IMR-90 (cell line): ENCODE measurements at regions not wholly inside any gene's neighbourhood (a gene's known extent, or its start where the extent isn't known, plus 50 kb on each side); places are given as distances from the start of the nearest gene placed in this dataset.

Experiments used
- ATAC-seq: fragments of 200-7000 bp; cut with Tn5 transposase; 2 replicates; pipeline ENCODE4 v1.9.1; 2020; ENCODE audit warnings: low read depth, mild to moderate bottlenecking, moderate library complexity
- BruUV-seq: library from RNA; stranded (reverse); fragments of 400-500 nt; replicated peaks from 2 replicates; lab custom pipeline; 2021; lab: Mats Ljungman, UMichigan
- CTCF ChIA-PET: fragments of 300-600 bp; formaldehyde crosslinking; extraction: SDS; loops from one replicate; lab custom pipeline; 2021; ENCODE audit warnings: antibody characterized with exemption; lab: Yijun Ruan, JAX
- POLR2A ChIA-PET: fragments of 300-600 bp; sonication (Branson Sonifier 250); formaldehyde crosslinking; loops from one replicate; lab custom pipeline; 2022; ENCODE audit warnings: antibody characterized with exemption; ENCODE audit not compliant: unreplicated experiment; lab: Charles Lee
- DNase-seq: peaks from one replicate; pipeline ENCODE4 v3.0.0; 2013
- H2AFZ ChIP-seq: replicated peaks from 2 replicates; pipeline ENCODE3; 2013; ENCODE audit warnings: low read length, mild to moderate bottlenecking; ENCODE audit not compliant: poor library complexity
- H2AK5ac ChIP-seq: 2 replicates; pipeline ENCODE4 v1.6.1; 2013; ENCODE audit warnings: low read depth, low read length, inconsistent platforms
- H2AK9ac ChIP-seq: replicated peaks from 2 replicates; pipeline ENCODE3; 2013; ENCODE audit warnings: mild to moderate bottlenecking, low read depth, low read length, moderate library complexity; ENCODE audit not compliant: poor library complexity
- H2BK120ac ChIP-seq: 2 replicates; pipeline ENCODE4 v1.6.1; 2013; ENCODE audit warnings: low read depth, low read length, inconsistent platforms
- H2BK15ac ChIP-seq: 3 replicates; pipeline ENCODE4 v1.6.1; 2013; ENCODE audit warnings: low read depth, low read length, inconsistent platforms
- H2BK20ac ChIP-seq: 2 replicates; pipeline ENCODE4 v1.6.1; 2013; ENCODE audit warnings: low read depth, mild to moderate bottlenecking, inconsistent platforms, low read length, moderate library complexity
- H2BK5ac ChIP-seq: 2 replicates; pipeline ENCODE4 v1.6.1; 2013; ENCODE audit warnings: mild to moderate bottlenecking, low read depth, low read length, inconsistent platforms; ENCODE audit not compliant: poor library complexity, severe bottlenecking
- H3K14ac ChIP-seq: replicated peaks from 2 replicates; pipeline ENCODE4 v1.6.1; 2013; ENCODE audit warnings: low read depth, low read length, inconsistent platforms
- H3K18ac ChIP-seq: 2 replicates; pipeline ENCODE4 v1.6.1; 2013; ENCODE audit warnings: low read depth, low read length, control low read depth
- H3K23ac ChIP-seq: 2 replicates; pipeline ENCODE4 v1.6.1; 2013; ENCODE audit warnings: low read depth, low read length, inconsistent platforms
- H3K27ac ChIP-seq: 2 replicates; pipeline ENCODE4 v1.5.1; 2013; ENCODE audit warnings: mild to moderate bottlenecking, control low read depth, low read length; ENCODE audit not compliant: insufficient read depth
- H3K27me3 ChIP-seq: 2 replicates; pipeline ENCODE4 v1.6.1; 2013; ENCODE audit warnings: low read length; ENCODE audit not compliant: control insufficient read depth, insufficient read depth
- H3K36me3 ChIP-seq: 2 replicates; pipeline ENCODE4 v1.6.1; 2013; ENCODE audit warnings: low read length, mixed read lengths; ENCODE audit not compliant: control insufficient read depth, insufficient read depth
- H3K4ac ChIP-seq: 2 replicates; pipeline ENCODE4 v1.6.1; 2013; ENCODE audit warnings: low read depth, low read length, inconsistent platforms
- H3K4me1 ChIP-seq: 2 replicates; pipeline ENCODE4 v1.6.1; 2013; ENCODE audit warnings: low read length, mixed read lengths; ENCODE audit not compliant: control insufficient read depth, insufficient read depth
- H3K4me2 ChIP-seq: 2 replicates; pipeline ENCODE4 v1.6.1; 2013; ENCODE audit warnings: low read depth, mild to moderate bottlenecking, control low read depth, low read length, moderate library complexity
- H3K4me3 ChIP-seq: 2 replicates; pipeline ENCODE4 v1.5.1; 2013; ENCODE audit warnings: low read depth, mild to moderate bottlenecking, control low read depth, low read length, moderate library complexity; ENCODE audit not compliant: insufficient read depth
- H3K56ac ChIP-seq: 2 replicates; pipeline ENCODE4 v1.6.1; 2013; ENCODE audit warnings: low read length, inconsistent platforms; ENCODE audit not compliant: insufficient read depth; ENCODE audit errors: extremely low read depth
- H3K79me1 ChIP-seq, 2 experiments: 2 replicates each; pipeline ENCODE4 v1.6.1; 2013; ENCODE audit warnings: low read length in 2 of 2, inconsistent platforms in 1 of 2, low read depth in 1 of 2
- H3K9ac ChIP-seq: 2 replicates; pipeline ENCODE4 v1.6.1; 2013; ENCODE audit warnings: low read depth, low read length, control low read depth
- H3K9me1 ChIP-seq: 2 replicates; pipeline ENCODE4 v1.6.1; 2013; ENCODE audit warnings: low read length, inconsistent platforms; ENCODE audit not compliant: insufficient read depth
- H3K9me3 ChIP-seq: 2 replicates; pipeline ENCODE4 v1.6.1; 2013; ENCODE audit warnings: low read length; ENCODE audit not compliant: control insufficient read depth, insufficient read depth
- H4K20me1 ChIP-seq: 2 replicates; pipeline ENCODE4 v1.6.1; 2013; ENCODE audit warnings: low read length, inconsistent platforms; ENCODE audit not compliant: insufficient read depth
- H4K5ac ChIP-seq: 2 replicates; pipeline ENCODE4 v1.6.1; 2013; ENCODE audit warnings: mild to moderate bottlenecking, low read depth, low read length, control low read depth
- H4K8ac ChIP-seq, 2 experiments: 2 replicates each; pipeline ENCODE4 v1.6.1; 2013; ENCODE audit warnings: low read depth in 2 of 2, low read length in 2 of 2, control low read depth in 1 of 2, inconsistent platforms in 1 of 2
- H4K91ac ChIP-seq: 2 replicates; pipeline ENCODE4 v1.6.1; 2013; ENCODE audit warnings: low read depth, low read length, inconsistent platforms; ENCODE audit not compliant: insufficient read depth
- BHLHE40 ChIP-seq: fragments of 150-350 bp; IDR thresholded peaks from 2 replicates; pipeline ENCODE4 v1.6.1; 2016; ENCODE audit warnings: mild to moderate bottlenecking, low read depth, low read length
- CEBPB ChIP-seq: IDR thresholded peaks from 2 replicates; pipeline ENCODE4 v1.6.1; 2012; ENCODE audit warnings: low read depth, low read length, improper control_type of control experiment
- CTCF ChIP-seq: conservative IDR thresholded peaks from 2 replicates; pipeline ENCODE4 v1.5.1; 2012; ENCODE audit warnings: mild to moderate bottlenecking, low read depth, low read length, improper control_type of control experiment
- ELK1 ChIP-seq: fragments of 150-350 bp; IDR thresholded peaks from 2 replicates; pipeline ENCODE4 v1.6.1; 2016; ENCODE audit warnings: low read depth, mild to moderate bottlenecking, low read length, moderate library complexity, borderline replicate concordance
- MAFK ChIP-seq: IDR thresholded peaks from 2 replicates; pipeline ENCODE4 v1.6.1; 2012; ENCODE audit warnings: low read depth, low read length, improper control_type of control experiment
- MAZ ChIP-seq: IDR thresholded peaks from 2 replicates; pipeline ENCODE4 v1.6.1; 2012; ENCODE audit warnings: low read depth, mild to moderate bottlenecking, low read length, improper control_type of control experiment, moderate library complexity, borderline replicate concordance
- NFE2L2 ChIP-seq: fragments of 150-350 bp; IDR thresholded peaks from 2 replicates; pipeline ENCODE4 v1.6.1; 2016; ENCODE audit warnings: low read depth, mild to moderate bottlenecking, low read length
- POLR2A ChIP-seq: IDR thresholded peaks from 2 replicates; pipeline ENCODE4 v1.6.1; 2012; ENCODE audit warnings: mild to moderate bottlenecking, low read depth, low read length
- RAD21 ChIP-seq: IDR thresholded peaks from 2 replicates; pipeline ENCODE4 v1.6.1; 2012; ENCODE audit warnings: low read length, improper control_type of control experiment
- RCOR1 ChIP-seq: IDR thresholded peaks from 2 replicates; pipeline ENCODE4 v1.6.1; 2012; ENCODE audit warnings: mild to moderate bottlenecking, low read length, improper control_type of control experiment; ENCODE audit not compliant: insufficient replicate concordance
- RFX5 ChIP-seq: IDR thresholded peaks from 2 replicates; pipeline ENCODE4 v1.8.0; 2012; ENCODE audit warnings: low read depth, mild to moderate bottlenecking, low read length, moderate library complexity
- SMC3 ChIP-seq: fragments of 150-350 bp; IDR thresholded peaks from 2 replicates; pipeline ENCODE4 v1.6.1; 2016; ENCODE audit warnings: low read depth, mild to moderate bottlenecking, antibody characterized with exemption, low read length, moderate library complexity
- USF2 ChIP-seq: fragments of 150-350 bp; IDR thresholded peaks from 2 replicates; pipeline ENCODE4 v1.6.1; 2017; ENCODE audit warnings: mild to moderate bottlenecking, antibody characterized with exemption, low read length, low read depth
- WGBS, 2 experiments: methylation state at CpG; one replicate each; pipeline versions ENCODE4 v1.1.5 to v1.1.7; 2013; ENCODE audit warnings: missing lambda C conversion rate in 2 of 2; ENCODE audit not compliant: insufficient read length in 1 of 2; ENCODE audit errors: extremely low coverage in 2 of 2; 5-methylcytosine and 5-hydroxymethylcytosine counted together
- dilution Hi-C: fragments of 300-500 bp; cut with HindIII; formaldehyde crosslinking; loops from one replicate; pipeline ENCODE4 v1.14.3; 2018; ENCODE audit warnings: low sequenced_read_pairs; ENCODE audit not compliant: unreplicated experiment
- in situ Hi-C: fragments of 300-500 bp; cut with MboI; formaldehyde crosslinking; loops from 3 replicates; pipeline ENCODE4 v1.14.3; 2019; ENCODE audit warnings: low sequenced_read_pairs, inconsistent platforms, mixed read lengths
- intact Hi-C: fragments of 100-400 bp; cut with micrococcal nuclease; formaldehyde crosslinking; loops from 2 replicates; pipeline ENCODE4 v1.10.0; 2022

- dilution Hi-C loops (no loop called here), intact Hi-C loops (loop anchor here (1.0 kb wide), 1 partner anchor 69 kb away; the partner anchor contains the start of gene RAI14), in situ Hi-C loops (no loop called here)
- Histone ChIP-seq H3K4me2 (peak overlapping the region; percentile 92), H4K5ac (peak overlapping the region; percentile 100), H3K27ac (peak overlapping the region; percentile 100), H4K91ac (peak overlapping the region; percentile 97), H2BK5ac (peak overlapping the region; percentile 100), H3K4me1 (peaks cover 23% of the 10 kb centered on the region), H3K9me3 (no peaks in the 10 kb centered on the region), H2AFZ (no peak overlapping the region), H4K20me1 (no peaks in the 10 kb centered on the region; the same call in 1 of the 2 replicates), H3K27me3 (no peaks in the 10 kb centered on the region), H3K4me3 (peak overlapping the region; percentile 15; the same call in 1 of the 2 replicates), H2AK5ac (peak overlapping the region; percentile 91), H3K79me1 (peaks cover 8 to 19% of the 10 kb centered on the region in 2 experiments; a peak in 2 of 4 replicates), H3K18ac (peak overlapping the region; percentile 100), H3K9me1 (peaks cover 16% of the 10 kb centered on the region), H2BK15ac (peak overlapping the region; percentile 89), H2BK20ac (peak overlapping the region; percentile 97), H3K14ac (peak overlapping the region; percentile 92), H2AK9ac (no peak overlapping the region), H3K4ac (peak overlapping the region; percentile 96), H3K23ac (peak overlapping the region; percentile 96), H3K36me3 (no peaks in the 10 kb centered on the region), H3K56ac (peak overlapping the region; percentile 99), H3K9ac (peak overlapping the region; percentile 87), H2BK120ac (peak overlapping the region; percentile 98), H4K8ac (peak overlapping the region; percentile 94)
- CTCF ChIA-PET: interaction anchor here (0.8 kb wide), 1 partner anchor 102 kb away, joined by 3 read pairs; no protein-coding TSS in a partner anchor
- DNase-seq (peak; percentile 90), ATAC-seq (peak; percentile 64)
- TSS peak; percentile 94 for BruUV-seq
- POLR2A ChIA-PET: interaction anchor here (0.6 kb wide), 1 partner anchor 104 kb away, joined by 6 read pairs; no protein-coding TSS in a partner anchor
- no CpG with 5 or more reads among the region's 6 CpGs for WGBS, 2 experiments
- TF ChIP-seq NFE2L2 (peak; percentile 97), RFX5 (no peak), CEBPB (peak; percentile 40; the same call in 1 of the 2 replicates), RAD21 (no peak), RCOR1 (no peak), MAFK (peak; percentile 64), ELK1 (no peak), SMC3 (no peak), MAZ (0 out of 2 replicates have a peak, but pooled peaks have one; percentile 5), POLR2A (peak; percentile 56; the same call in 1 of the 2 replicates), CTCF (no peak), BHLHE40 (no peak; the same call in 1 of the 2 replicates), USF2 (no peak)
Observed at GRCh38 chr5:34587355-34588241, 68.5 kb upstream of the RAI14 start.
